GM12873 (cell line): ENCODE measurements at regions not wholly inside any gene's neighbourhood (a gene's known extent, or its start where the extent isn't known, plus 50 kb on each side); places are given as distances from the start of the nearest gene placed in this dataset.

Experiments
- CTCF ChIP-seq: IDR thresholded peaks from 2 replicates; pipeline ENCODE4 v1.5.1; 2012; ENCODE audit warnings: low read depth, mild to moderate bottlenecking, moderate library complexity, low read length, control low read depth; ENCODE audit not compliant: insufficient read depth; ENCODE audit errors: missing control alignments

- TF ChIP-seq CTCF, result no peak
Measured at GRCh38 chr5:92313385-92313784, 930.3 kb upstream of the ARRDC3 start.

GRCh38 chr5:92309336-92309991, 926.3 kb upstream of the ARRDC3 start:
- TF ChIP-seq CTCF, result peak; percentile 30

- TF ChIP-seq CTCF, result no peak
Measured at GRCh38 chr5:92308679-92309078, 925.6 kb upstream of the ARRDC3 start.

- no peak for TF ChIP-seq CTCF
Measured at GRCh38 chr5:92283521-92283920, 900.4 kb upstream of the ARRDC3 start.

GRCh38 chr5:92268343-92268742, 885.2 kb upstream of the ARRDC3 start:
- TF ChIP-seq CTCF, result no peak

GRCh38 chr5:92267830-92268229, 884.7 kb upstream of the ARRDC3 start:
- no peak for TF ChIP-seq CTCF

- TF ChIP-seq CTCF, result no peak
Measured at GRCh38 chr5:92265804-92266203, 882.7 kb upstream of the ARRDC3 start.
